ENCODE measurements at regions not wholly inside any gene's neighbourhood (a gene's known extent, or its start where the extent isn't known, plus 50 kb on each side); places are given as distances from the start of the nearest gene placed in this dataset.

- TF ChIP-seq POLR2AphosphoS5 (IDR thresholded peaks at IDR 0.05): no peak
- no peak for TF ChIP-seq CTCF (IDR thresholded peaks at IDR 0.05; ENCODE audit: poor library complexity, severe bottlenecking)
- TF ChIP-seq EZH2 (IDR thresholded peaks at IDR 0.05; ENCODE audit: borderline replicate concordance, insufficient read depth, low read length, poor library complexity, severe bottlenecking): no peak
These were observed 154.2 kb upstream of the LINGO1 start for GRCh38 chr15:77786956-77787355.

Data from neural cell (in vitro differentiated cells).